OCI-LY1 (cell line): ENCODE measurements at regions not wholly inside any gene's neighbourhood (a gene's known extent, or its start where the extent isn't known, plus 50 kb on each side); places are given as distances from the start of the nearest gene placed in this dataset.

Experiments used
- H2AFZ ChIP-seq: fragments of 200-600 bp; sonication (generic), shearing (Covaris generic); 2 replicates; pipeline ENCODE4 v1.6.0; 2014; ENCODE audit warnings: antibody characterized with exemption, mild to moderate bottlenecking, low read length
- H3F3A ChIP-seq: fragments of 200-600 bp; sonication (generic), shearing (Covaris generic); 2 replicates; pipeline ENCODE4 v1.6.0; 2014; ENCODE audit warnings: mild to moderate bottlenecking, antibody characterized with exemption, low read length, moderate library complexity; ENCODE audit not compliant: insufficient read depth
- H3K27ac ChIP-seq: fragments of 200-600 bp; sonication (generic); 2 replicates; pipeline ENCODE4 v1.5.1; 2014; ENCODE audit warnings: low read length, mixed run types, mild to moderate bottlenecking, low read depth; ENCODE audit not compliant: poor library complexity, severe bottlenecking
- H3K27me3 ChIP-seq: fragments of 200-600 bp; sonication (generic); 2 replicates; pipeline ENCODE4 v1.6.0; 2014; ENCODE audit warnings: antibody characterized with exemption, mild to moderate bottlenecking, low read length, moderate library complexity; ENCODE audit not compliant: insufficient read depth
- H3K36me3 ChIP-seq: fragments of 200-600 bp; sonication (generic); 2 replicates; pipeline ENCODE4 v1.6.1; 2014; ENCODE audit warnings: mild to moderate bottlenecking, antibody characterized with exemption, low read length, moderate library complexity, mixed read lengths; ENCODE audit not compliant: insufficient read depth
- H3K4me1 ChIP-seq: fragments of 200-600 bp; sonication (generic); 2 replicates; pipeline ENCODE4 v1.5.1; 2014; ENCODE audit warnings: mild to moderate bottlenecking, low read length, moderate library complexity; ENCODE audit not compliant: insufficient read depth, severe bottlenecking
- H3K4me2 ChIP-seq: fragments of 200-600 bp; sonication (generic), shearing (Covaris generic); 2 replicates; pipeline ENCODE4 v1.6.1; 2014; ENCODE audit warnings: low read length
- H3K4me3 ChIP-seq: fragments of 200-600 bp; sonication (generic); 2 replicates; pipeline ENCODE4 v1.5.1; 2014; ENCODE audit warnings: low read length, low read depth, mild to moderate bottlenecking, mixed read lengths; ENCODE audit not compliant: poor library complexity, severe bottlenecking
- H3K79me2 ChIP-seq: fragments of 200-600 bp; shearing (Covaris generic); 2 replicates; pipeline ENCODE4 v1.6.1; 2016; ENCODE audit warnings: mixed run types, low read length, mixed read lengths; ENCODE audit not compliant: insufficient read depth
- H3K9ac ChIP-seq: fragments of 200-600 bp; sonication (generic), shearing (Covaris generic); 2 replicates; pipeline ENCODE4 v1.6.1; 2014; ENCODE audit warnings: mild to moderate bottlenecking, low read length, mixed read lengths
- H3K9me2 ChIP-seq: fragments of 200-600 bp; sonication (generic), shearing (Covaris generic); 2 replicates; pipeline ENCODE4 v1.6.1; 2014; ENCODE audit warnings: low read depth, mild to moderate bottlenecking, low read length, mixed read lengths
- H3K9me3 ChIP-seq: fragments of 200-600 bp; shearing (Covaris generic); 2 replicates; pipeline ENCODE4 v1.6.1; 2014; ENCODE audit warnings: low read length, mixed read lengths
- H4K20me1 ChIP-seq: fragments of 200-600 bp; sonication (generic), shearing (Covaris generic); 2 replicates; pipeline ENCODE4 v1.6.0; 2016; ENCODE audit warnings: mild to moderate bottlenecking, low read length; ENCODE audit not compliant: insufficient read depth
- CTCF ChIP-seq: fragments of 200-600 bp; sonication (generic), shearing (Covaris generic); IDR thresholded peaks from 2 replicates; pipeline ENCODE4 v1.5.1; 2017; ENCODE audit warnings: mild to moderate bottlenecking, antibody characterized with exemption, low read length, moderate library complexity, mixed read lengths
- EZH2 ChIP-seq: fragments of 200-600 bp; sonication (generic), shearing (Covaris generic); IDR thresholded peaks from 2 replicates; pipeline ENCODE4 v1.8.0; 2017; ENCODE audit warnings: borderline replicate concordance, mixed run types, mild to moderate bottlenecking, antibody characterized with exemption, low read length, moderate library complexity, mixed read lengths

- 0 out of 2 replicates have a peak, but pooled peaks cover 5% of the 10 kb centered on the region for H3K27me3 ChIP-seq
- no peak overlapping the region for H2AFZ ChIP-seq
- no peak overlapping the region for H3K27ac ChIP-seq
- no peaks in the 10 kb centered on the region for H4K20me1 ChIP-seq
- no peak overlapping the region for H3K9ac ChIP-seq
- no peaks in the 10 kb centered on the region for H3K36me3 ChIP-seq
- peaks cover 4% of the 10 kb centered on the region; the same call in 1 of the 2 replicates for H3K9me3 ChIP-seq
- H3F3A ChIP-seq = no peaks in the 10 kb centered on the region
- H3K9me2 ChIP-seq = no peaks in the 10 kb centered on the region
- no peak overlapping the region for H3K4me3 ChIP-seq
- H3K4me2 ChIP-seq = no peak overlapping the region
- TF ChIP-seq CTCF (no peak), EZH2 (no peak)
- H3K4me1 ChIP-seq = no peaks in the 10 kb centered on the region
- H3K79me2 ChIP-seq = no peaks in the 10 kb centered on the region
Observed at GRCh38 chr7:26510231-26510957, 218.7 kb downstream of the SNX10 start.

- Histone ChIP-seq H3K27me3 (0 out of 2 replicates have a peak, but pooled peaks cover 5% of the 10 kb centered on the region), H3K9ac (no peak overlapping the region), H2AFZ (no peak overlapping the region), H3K4me1 (no peaks in the 10 kb centered on the region), H3F3A (no peaks in the 10 kb centered on the region), H3K4me3 (no peak overlapping the region), H3K4me2 (no peak overlapping the region), H3K9me3 (peaks cover 4% of the 10 kb centered on the region; the same call in 1 of the 2 replicates), H3K9me2 (no peaks in the 10 kb centered on the region), H3K79me2 (no peaks in the 10 kb centered on the region), H3K27ac (no peak overlapping the region), H3K36me3 (no peaks in the 10 kb centered on the region), H4K20me1 (no peaks in the 10 kb centered on the region)
- TF ChIP-seq CTCF (no peak), EZH2 (no peak)
Observed at GRCh38 chr7:26511866-26512265, 220.2 kb downstream of the SNX10 start.

- Histone ChIP-seq H3K27me3 (0 out of 2 replicates have a peak, but pooled peaks cover 5% of the 10 kb centered on the region), H3K9me2 (no peaks in the 10 kb centered on the region), H3K4me3 (no peak overlapping the region), H3K27ac (no peak overlapping the region), H3K9me3 (peaks cover 4% of the 10 kb centered on the region; the same call in 1 of the 2 replicates), H3K9ac (no peak overlapping the region), H3F3A (no peaks in the 10 kb centered on the region), H3K36me3 (no peaks in the 10 kb centered on the region), H4K20me1 (no peaks in the 10 kb centered on the region), H3K4me2 (no peak overlapping the region), H3K79me2 (no peaks in the 10 kb centered on the region), H2AFZ (no peak overlapping the region), H3K4me1 (no peaks in the 10 kb centered on the region)
- TF ChIP-seq EZH2 = no peak
- no peak for TF ChIP-seq CTCF
Observed at GRCh38 chr7:26512737-26513136, 221.1 kb downstream of the SNX10 start.
